Mesendoderm (in vitro differentiated cells): ENCODE measurements at regions not wholly inside any gene's neighbourhood (a gene's known extent, or its start where the extent isn't known, plus 50 kb on each side); places are given as distances from the start of the nearest gene placed in this dataset.

ENCODE experiments used
- DNase-seq: peaks from one replicate; pipeline ENCODE4 v3.0.0; 2013
- H2AK5ac ChIP-seq: 2 replicates; pipeline ENCODE4 v1.6.1; 2013; ENCODE audit warnings: low read length, inconsistent platforms
- H2BK120ac ChIP-seq: 2 replicates; pipeline ENCODE4 v1.6.1; 2013; ENCODE audit warnings: low read depth, mild to moderate bottlenecking, low read length, moderate library complexity, mixed read lengths
- H2BK15ac ChIP-seq: replicated peaks from 2 replicates; pipeline ENCODE4 v1.6.1; 2013; ENCODE audit warnings: low read depth, mild to moderate bottlenecking, moderate library complexity
- H2BK5ac ChIP-seq: 2 replicates; pipeline ENCODE4 v1.6.1; 2013; ENCODE audit warnings: low read length, inconsistent platforms
- H3K18ac ChIP-seq: 2 replicates; pipeline ENCODE4 v1.6.1; 2013; ENCODE audit warnings: mild to moderate bottlenecking, low read length, mixed read lengths
- H3K23ac ChIP-seq: one replicate; pipeline ENCODE4 v1.6.1; 2013; ENCODE audit warnings: low read length
- H3K27ac ChIP-seq: 2 replicates; pipeline ENCODE4 v1.5.1; 2013; ENCODE audit warnings: low read depth, mild to moderate bottlenecking, inconsistent platforms, low read length, moderate library complexity
- H3K27me3 ChIP-seq: 2 replicates; pipeline ENCODE4 v1.6.1; 2013; ENCODE audit warnings: low read length, control low read depth, mild to moderate bottlenecking, inconsistent platforms; ENCODE audit not compliant: insufficient read depth, poor library complexity
- H3K36me3 ChIP-seq: 2 replicates; pipeline ENCODE4 v1.6.1; 2013; ENCODE audit warnings: low read length, inconsistent platforms; ENCODE audit not compliant: control insufficient read depth, insufficient read depth
- H3K4ac ChIP-seq: one replicate; pipeline ENCODE4 v1.6.1; 2013; ENCODE audit warnings: low read depth, mild to moderate bottlenecking, low read length, moderate library complexity
- H3K4me1 ChIP-seq: 2 replicates; pipeline ENCODE4 v1.6.1; 2013; ENCODE audit warnings: low read depth, low read length, inconsistent platforms; ENCODE audit not compliant: control insufficient read depth
- H3K4me2 ChIP-seq: 2 replicates; pipeline ENCODE4 v1.6.1; 2013; ENCODE audit warnings: low read length
- H3K4me3 ChIP-seq: 2 replicates; pipeline ENCODE4 v1.5.1; 2013; ENCODE audit warnings: mild to moderate bottlenecking, low read length
- H3K56ac ChIP-seq: one replicate; pipeline ENCODE4 v1.6.1; 2013; ENCODE audit warnings: low read length
- H3K79me1 ChIP-seq: 2 replicates; pipeline ENCODE4 v1.6.1; 2013; ENCODE audit warnings: low read length, inconsistent platforms
- H3K79me2 ChIP-seq: 2 replicates; pipeline ENCODE4 v1.6.1; 2013; ENCODE audit warnings: mild to moderate bottlenecking, low read length; ENCODE audit not compliant: control insufficient read depth, insufficient read depth
- H3K9ac ChIP-seq: 2 replicates; pipeline ENCODE4 v1.6.1; 2013; ENCODE audit warnings: low read length, inconsistent platforms
- H4K5ac ChIP-seq: one replicate; pipeline ENCODE4 v1.6.1; 2013; ENCODE audit warnings: low read length
- H4K8ac ChIP-seq: one replicate; pipeline ENCODE4 v1.6.1; 2013; ENCODE audit warnings: low read depth, mild to moderate bottlenecking, control low read depth, low read length, moderate library complexity
- WGBS: extraction: QIAGEN DNeasy Blood & Tissue Kit; methylation state at CpG from one replicate; pipeline ENCODE4 v1.1.7; 2013; ENCODE audit warnings: low lambda C conversion rate, missing lambda C conversion rate; ENCODE audit not compliant: insufficient coverage; ENCODE audit errors: extremely low coverage; 5-methylcytosine and 5-hydroxymethylcytosine counted together

- Histone ChIP-seq H3K4me3 (no peak overlapping the region), H3K4me1 (peaks cover 3% of the 10 kb centered on the region)
These were observed 254.1 kb downstream of the TSN start for GRCh38 chr2:122009561-122009960.

GRCh38 chr2:122011493-122012270 lies 256.2 kb downstream of the TSN start:
- H3K18ac ChIP-seq = no peak overlapping the region
- no peak overlapping the region for H2BK15ac ChIP-seq
- H3K4me2 ChIP-seq = no peak overlapping the region
- no CpG with 5 or more reads among the region's 8 CpGs for WGBS
- no peak overlapping the region for H3K9ac ChIP-seq
- no peaks in the 10 kb centered on the region for H3K79me2 ChIP-seq
- no peak overlapping the region for H4K8ac ChIP-seq
- no peak overlapping the region for H4K5ac ChIP-seq
- no peak overlapping the region for H3K4me3 ChIP-seq
- H3K23ac ChIP-seq = no peak overlapping the region
- H3K4ac ChIP-seq = no peak overlapping the region
- no peak overlapping the region for H2BK120ac ChIP-seq
- no peak overlapping the region for H3K27ac ChIP-seq
- no peaks in the 10 kb centered on the region for H3K27me3 ChIP-seq
- no peak overlapping the region for H3K56ac ChIP-seq
- no peaks in the 10 kb centered on the region for H3K79me1 ChIP-seq
- peaks cover 3% of the 10 kb centered on the region for H3K4me1 ChIP-seq
- no peak overlapping the region for H2BK5ac ChIP-seq
- no peak overlapping the region for H2AK5ac ChIP-seq
- no peaks in the 10 kb centered on the region for H3K36me3 ChIP-seq
- no peak for DNase-seq

More at GRCh38 chr2:122009561-122009960, 254.1 kb downstream of the TSN start:
- H2BK120ac ChIP-seq = no peak overlapping the region
- H2AK5ac ChIP-seq = no peak overlapping the region
- no peaks in the 10 kb centered on the region for H3K79me1 ChIP-seq
- H3K79me2 ChIP-seq = no peaks in the 10 kb centered on the region
- no peak overlapping the region for H3K27ac ChIP-seq
- no peak overlapping the region for H3K4ac ChIP-seq
- H2BK15ac ChIP-seq = no peak overlapping the region
- DNase-seq = peak; percentile 52
- H4K8ac ChIP-seq = no peak overlapping the region
- H3K56ac ChIP-seq = peak overlapping the region; percentile 22
- no peaks in the 10 kb centered on the region for H3K36me3 ChIP-seq
- WGBS = no CpG with 5 or more reads among the region's 3 CpGs
- no peak overlapping the region for H2BK5ac ChIP-seq
- H4K5ac ChIP-seq = no peak overlapping the region
- H3K27me3 ChIP-seq = no peaks in the 10 kb centered on the region
- no peak overlapping the region for H3K4me2 ChIP-seq
- no peak overlapping the region for H3K9ac ChIP-seq
- no peak overlapping the region for H3K18ac ChIP-seq
- no peak overlapping the region for H3K23ac ChIP-seq

- no peak overlapping the region for H2BK5ac ChIP-seq
- no peak overlapping the region for H3K23ac ChIP-seq
- H3K18ac ChIP-seq = no peak overlapping the region
- no peak for DNase-seq
- no peak overlapping the region for H2BK120ac ChIP-seq
- no peaks in the 10 kb centered on the region for H3K27me3 ChIP-seq
- no peak overlapping the region for H3K9ac ChIP-seq
- no peak overlapping the region for H4K5ac ChIP-seq
- WGBS = no CpG with 5 or more reads among the region's 7 CpGs
- no peaks in the 10 kb centered on the region for H3K36me3 ChIP-seq
- no peak overlapping the region for H3K4ac ChIP-seq
- H2AK5ac ChIP-seq = no peak overlapping the region
- no peak overlapping the region for H4K8ac ChIP-seq
- H2BK15ac ChIP-seq = no peak overlapping the region
- no peak overlapping the region for H3K4me3 ChIP-seq
- H3K4me2 ChIP-seq = no peak overlapping the region
- no peaks in the 10 kb centered on the region for H3K79me1 ChIP-seq
- H3K56ac ChIP-seq = no peak overlapping the region
- H3K79me2 ChIP-seq = no peaks in the 10 kb centered on the region
- no peaks in the 10 kb centered on the region for H3K4me1 ChIP-seq
- H3K27ac ChIP-seq = no peak overlapping the region
These were observed 263.3 kb downstream of the TSN start for GRCh38 chr2:122018736-122019135.

GRCh38 chr2:122019724-122020123 lies 264.3 kb downstream of the TSN start:
- Histone ChIP-seq H3K79me1 (no peaks in the 10 kb centered on the region), H2BK15ac (no peak overlapping the region), H3K9ac (no peak overlapping the region), H3K4ac (no peak overlapping the region), H2BK120ac (no peak overlapping the region), H3K36me3 (no peaks in the 10 kb centered on the region), H3K4me3 (no peak overlapping the region), H3K27me3 (no peaks in the 10 kb centered on the region), H2AK5ac (no peak overlapping the region), H3K27ac (no peak overlapping the region), H2BK5ac (no peak overlapping the region), H3K4me2 (no peak overlapping the region), H3K79me2 (no peaks in the 10 kb centered on the region), H3K4me1 (no peaks in the 10 kb centered on the region), H4K8ac (no peak overlapping the region), H3K56ac (no peak overlapping the region), H3K18ac (no peak overlapping the region), H3K23ac (peak overlapping the region; percentile 45), H4K5ac (no peak overlapping the region)
- no peak for DNase-seq
- WGBS = no CpG with 5 or more reads among the region's 7 CpGs

GRCh38 chr2:122020377-122020776 lies 264.9 kb downstream of the TSN start:
- Histone ChIP-seq H2BK120ac (no peak overlapping the region), H3K4ac (no peak overlapping the region), H2BK15ac (no peak overlapping the region), H4K8ac (no peak overlapping the region), H3K4me2 (no peak overlapping the region), H3K79me2 (no peaks in the 10 kb centered on the region), H4K5ac (no peak overlapping the region), H3K36me3 (no peaks in the 10 kb centered on the region), H3K4me1 (no peaks in the 10 kb centered on the region), H3K27ac (no peak overlapping the region), H3K9ac (no peak overlapping the region), H2BK5ac (no peak overlapping the region), H3K79me1 (no peaks in the 10 kb centered on the region), H3K23ac (no peak overlapping the region), H3K27me3 (no peaks in the 10 kb centered on the region), H3K4me3 (no peak overlapping the region), H2AK5ac (no peak overlapping the region), H3K56ac (no peak overlapping the region), H3K18ac (no peak overlapping the region)
- WGBS = no CpG with 5 or more reads among the region's 5 CpGs
- no peak for DNase-seq

- Histone ChIP-seq H2AK5ac (no peak overlapping the region), H3K18ac (no peak overlapping the region), H3K9ac (no peak overlapping the region), H3K79me2 (no peaks in the 10 kb centered on the region), H2BK120ac (no peak overlapping the region), H3K27me3 (no peaks in the 10 kb centered on the region), H3K36me3 (no peaks in the 10 kb centered on the region), H3K4me1 (no peaks in the 10 kb centered on the region), H2BK15ac (no peak overlapping the region), H3K4ac (no peak overlapping the region), H2BK5ac (no peak overlapping the region), H3K79me1 (no peaks in the 10 kb centered on the region), H4K5ac (no peak overlapping the region), H3K4me3 (no peak overlapping the region), H3K23ac (no peak overlapping the region), H3K56ac (no peak overlapping the region), H3K4me2 (no peak overlapping the region), H4K8ac (no peak overlapping the region), H3K27ac (no peak overlapping the region)
- no peak for DNase-seq
- WGBS = no CpG with 5 or more reads among the region's 4 CpGs
These were observed 266.5 kb downstream of the TSN start for GRCh38 chr2:122021941-122022340.
